ENCODE measurements at regions not wholly inside any gene's neighbourhood (a gene's known extent, or its start where the extent isn't known, plus 50 kb on each side); places are given as distances from the start of the nearest gene placed in this dataset.
"Not testable (repeated sequence)": the region's sequence is repeated elsewhere in the genome, so short reads cannot be mapped to it uniquely, and the experiment has no call there.

GRCh38 chr4:91653067-91653466, 650.7 kb upstream of the GRID2 start:
- no peak for DNase-seq

- no peak for DNase-seq
Observed at GRCh38 chr4:91681091-91681490, 622.7 kb upstream of the GRID2 start.

GRCh38 chr4:91681544-91681943, 622.2 kb upstream of the GRID2 start:
- no peak for DNase-seq

GRCh38 chr4:91684955-91685354, 618.8 kb upstream of the GRID2 start:
- DNase-seq: no peak

- DNase-seq: no peak
Observed at GRCh38 chr4:91688413-91688812, 615.4 kb upstream of the GRID2 start.

GRCh38 chr4:91699691-91700090, 604.1 kb upstream of the GRID2 start:
- DNase-seq: not testable (repeated sequence)

- DNase-seq: no peak
Observed at GRCh38 chr4:91729851-91730250, 573.9 kb upstream of the GRID2 start.

- no peak for DNase-seq
Observed at GRCh38 chr4:91734682-91735081, 569.1 kb upstream of the GRID2 start.

GRCh38 chr4:91738831-91739230, 564.9 kb upstream of the GRID2 start:
- DNase-seq: not testable (repeated sequence)

GRCh38 chr4:91746551-91746950, 557.2 kb upstream of the GRID2 start:
- no peak for DNase-seq

GRCh38 chr4:91751961-91752360, 551.8 kb upstream of the GRID2 start:
- no peak for DNase-seq

GRCh38 chr4:91754716-91755115, 549.0 kb upstream of the GRID2 start:
- DNase-seq: no peak

GRCh38 chr4:91758487-91758886, 545.3 kb upstream of the GRID2 start:
- no peak for DNase-seq

GRCh38 chr4:91764085-91764484, 539.7 kb upstream of the GRID2 start:
- DNase-seq: no peak

- no peak for DNase-seq
Observed at GRCh38 chr4:91769912-91770311, 533.9 kb upstream of the GRID2 start.

GRCh38 chr4:91791631-91792030, 512.1 kb upstream of the GRID2 start:
- not testable (repeated sequence) for DNase-seq

- no peak for DNase-seq
Observed at GRCh38 chr4:91795947-91796346, 507.8 kb upstream of the GRID2 start.

- no peak for DNase-seq
Observed at GRCh38 chr4:91812319-91812718, 491.4 kb upstream of the GRID2 start.

GRCh38 chr4:91824773-91825172, 479.0 kb upstream of the GRID2 start:
- no peak for DNase-seq

- DNase-seq: no peak
Observed at GRCh38 chr4:91826186-91826585, 477.6 kb upstream of the GRID2 start.

- no peak for DNase-seq
Observed at GRCh38 chr4:91827914-91828313, 475.9 kb upstream of the GRID2 start.

- DNase-seq: no peak
Observed at GRCh38 chr4:91829531-91829930, 474.2 kb upstream of the GRID2 start.

GRCh38 chr4:91830681-91831395, 472.9 kb upstream of the GRID2 start:
- DNase-seq: no peak

GRCh38 chr4:91837608-91838029, 466.1 kb upstream of the GRID2 start:
- DNase-seq: no peak

- DNase-seq: no peak
Observed at GRCh38 chr4:91838181-91838861, 465.4 kb upstream of the GRID2 start.
